Body of pancreas (tissue), 4 donors: ENCODE measurements at regions not wholly inside any gene's neighbourhood (a gene's known extent, or its start where the extent isn't known, plus 50 kb on each side); places are given as distances from the start of the nearest gene placed in this dataset.

Experiments
- CTCF ChIP-seq, 7 experiments: fragments of 450-650 bp in 4 of 7; fragments of 200-600 bp in 3 of 7; sonication (generic) in 3 of 7; IDR thresholded peaks; one replicate each; pipeline ENCODE4 v1.5.1; 2016 to 2019; ENCODE audit warnings: antibody characterized with exemption in 7 of 7
- POLR2A ChIP-seq, 3 donors: fragments of 450-650 bp; IDR thresholded peaks; one replicate each; pipeline ENCODE4 v1.6.1; 2016; ENCODE audit warnings: antibody characterized with exemption in 3 of 3, mild to moderate bottlenecking in 2 of 3

GRCh38 chr11:28654191-28654590, 546.0 kb downstream of the METTL15 start:
- TF ChIP-seq CTCF (IDR thresholded peaks at IDR 0.05) (no peak), POLR2A (IDR thresholded peaks at IDR 0.05) (no peak)
